Lung (tissue), 11 donors: ENCODE measurements at regions not wholly inside any gene's neighbourhood (a gene's known extent, or its start where the extent isn't known, plus 50 kb on each side); places are given as distances from the start of the nearest gene placed in this dataset.
"Not testable (repeated sequence)": the region's sequence is repeated elsewhere in the genome, so short reads cannot be mapped to it uniquely, and the experiment has no call there.

Experiments
- ATAC-seq: fragments of 200-7000 bp; cut with Tn5 transposase; one replicate; pipeline ENCODE4 v1.9.1; 2020; ENCODE audit warnings: moderate number of reproducible peaks; ENCODE audit not compliant: insufficient read depth, low FRiP score
- DNase-seq, 3 donors: peaks; one replicate each; pipeline ENCODE4 v3.0.0-alpha.2; 2013 to 2017
- H3K27ac ChIP-seq, 2 donors: one replicate each; pipeline ENCODE4 v1.5.1; 2013; ENCODE audit warnings: mild to moderate bottlenecking in 2 of 2, moderate library complexity in 2 of 2, control low read depth in 1 of 2, inconsistent platforms in 1 of 2, low read depth in 1 of 2, low read length in 1 of 2
- H3K27me3 ChIP-seq, 3 donors: one replicate each; pipeline ENCODE4 v1.5.1; 2013; ENCODE audit warnings: low read length in 2 of 3; ENCODE audit not compliant: control insufficient read depth in 3 of 3, insufficient read depth in 3 of 3
- H3K36me3 ChIP-seq, 4 donors: one replicate each; pipeline ENCODE4 v1.5.1; 2013; ENCODE audit warnings: low read length in 4 of 4, mild to moderate bottlenecking in 1 of 4, moderate library complexity in 1 of 4; ENCODE audit not compliant: control insufficient read depth in 4 of 4, insufficient read depth in 4 of 4
- H3K4me1 ChIP-seq, 5 donors: one replicate each; pipeline ENCODE4 v1.5.1; 2013; ENCODE audit warnings: low read length in 5 of 5, mild to moderate bottlenecking in 2 of 5, moderate library complexity in 1 of 5; ENCODE audit not compliant: control insufficient read depth in 5 of 5, insufficient read depth in 5 of 5
- H3K4me3 ChIP-seq: one replicate; pipeline ENCODE4 v1.5.1; 2013; ENCODE audit warnings: mild to moderate bottlenecking, control low read depth, moderate library complexity
- H3K9ac ChIP-seq, 2 donors: one replicate each; pipeline ENCODE4 v1.5.1; 2013; ENCODE audit warnings: low read length in 2 of 2, control low read depth in 1 of 2; ENCODE audit not compliant: insufficient read depth in 1 of 2
- H3K9me3 ChIP-seq, 4 donors: one replicate each; pipeline ENCODE4 v1.5.1; 2013; ENCODE audit warnings: low read length in 3 of 4, mild to moderate bottlenecking in 1 of 4, moderate library complexity in 1 of 4; ENCODE audit not compliant: control insufficient read depth in 4 of 4, insufficient read depth in 3 of 4
- CTCF ChIP-seq: IDR thresholded peaks from 2 replicates; pipeline ENCODE4 v1.5.1; 2012; ENCODE audit warnings: mild to moderate bottlenecking; ENCODE audit errors: control extremely low read depth, extremely low read depth
- WGBS, 2 donors: extraction: QIAGEN DNeasy Blood & Tissue Kit; methylation state at CpG; one replicate each; pipeline ENCODE4 v1.1.7; 2013; 5-methylcytosine and 5-hydroxymethylcytosine counted together
- donor health status: control.
- donor health status: control.
- donor health status: Bipolar disorder and iron deficiency.
- donor health status: healthy.
- donor health status: DM: yes; HTN: yes; CAD: no.

- no peaks in the 10 kb centered on the region for H3K36me3 ChIP-seq
Observed at GRCh38 chr18:56284319-56284718, 354.1 kb downstream of the TXNL1 start.

GRCh38 chr18:56283316-56283715 is 355.1 kb downstream of the TXNL1 start:
- no peak for ATAC-seq
- peaks cover 0 to 2% (median 0%) of the 10 kb centered on the region in 5 donors for H3K4me1 ChIP-seq

More at GRCh38 chr18:56284319-56284718, 354.1 kb downstream of the TXNL1 start:
- Histone ChIP-seq H3K4me3 (no peak overlapping the region), H3K9ac (no peak overlapping the region), H3K27me3 (no peaks in the 10 kb centered on the region), H3K27ac (no peak overlapping the region), H3K9me3 (no peaks in the 10 kb centered on the region), H3K4me1 (no peaks in the 10 kb centered on the region)
- 77 to 91% methylated on average over 1 of the region's 1 CpG for WGBS, 2 donors
- no peak for TF ChIP-seq CTCF
- DNase-seq (no peak), ATAC-seq (no peak)

GRCh38 chr18:56282234-56283104 is 355.9 kb downstream of the TXNL1 start:
- no peaks in the 10 kb centered on the region for H3K36me3 ChIP-seq
- H3K4me1 ChIP-seq = peaks cover 0 to 3% (median 0%) of the 10 kb centered on the region in 5 donors
- H3K9ac ChIP-seq = no peak overlapping the region
- no peak for ATAC-seq
- TF ChIP-seq CTCF = no peak
- no peak overlapping the region for H3K4me3 ChIP-seq
- H3K9me3 ChIP-seq = no peaks in the 10 kb centered on the region
- WGBS, 2 donors = 93 to 98% methylated on average over 8 of the region's 8 CpGs
- no peaks in the 10 kb centered on the region for H3K27me3 ChIP-seq
- H3K27ac ChIP-seq = no peak overlapping the region
- DNase-seq = no peak

More at GRCh38 chr18:56283316-56283715, 355.1 kb downstream of the TXNL1 start:
- H3K9ac ChIP-seq = no peak overlapping the region
- no peak for TF ChIP-seq CTCF
- DNase-seq = no peak
- no peaks in the 10 kb centered on the region for H3K27me3 ChIP-seq
- no peak overlapping the region for H3K4me3 ChIP-seq
- H3K27ac ChIP-seq = no peak overlapping the region
- no peaks in the 10 kb centered on the region for H3K36me3 ChIP-seq
- H3K9me3 ChIP-seq = no peaks in the 10 kb centered on the region

- not testable (repeated sequence) for H3K4me3 ChIP-seq, H3K9me3 ChIP-seq, H3K27me3 ChIP-seq, ATAC-seq, H3K4me1 ChIP-seq, DNase-seq, H3K9ac ChIP-seq, H3K36me3 ChIP-seq, H3K27ac ChIP-seq
- 66 to 70% methylated on average over 3 of the region's 3 CpGs for WGBS, 2 donors
Observed at GRCh38 chr18:56279816-56280215, 358.6 kb downstream of the TXNL1 start.
